ENCODE measurements at regions not wholly inside any gene's neighbourhood (a gene's known extent, or its start where the extent isn't known, plus 50 kb on each side); places are given as distances from the start of the nearest gene placed in this dataset.

- Histone ChIP-seq H3K36me3 (replicated peaks; ENCODE audit: insufficient read depth, low read length) (no peaks in the 10 kb centered on the region), H3K79me2 (ENCODE audit: low read length) (no peaks in the 10 kb centered on the region), H3K9me2 (replicated peaks; ENCODE audit: insufficient read depth, low read length) (no peaks in the 10 kb centered on the region), H3K4me1 (ENCODE audit: low read length) (peaks cover 14% of the 10 kb centered on the region), H2AFZ (ENCODE audit: low read length) (no peak overlapping the region), H3K4me2 (ENCODE audit: low read depth, low read length) (no peak overlapping the region), H3F3A (ENCODE audit: insufficient read depth, low read length) (peaks cover 15% of the 10 kb centered on the region), H3K27me3 (replicated peaks; ENCODE audit: insufficient read depth, low read length) (no peaks in the 10 kb centered on the region), H3K9ac (ENCODE audit: low read length) (no peak overlapping the region), H3K27ac (ENCODE audit: low read length) (no peak overlapping the region), H3K9me3 (replicated peaks; ENCODE audit: insufficient read depth, low read length) (no peaks in the 10 kb centered on the region), H4K20me1 (ENCODE audit: insufficient read depth, low read length) (no peaks in the 10 kb centered on the region), H3K4me3 (ENCODE audit: low read length) (no peak overlapping the region)
- DNase-seq: no peak
- no peak for TF ChIP-seq CTCF (IDR thresholded peaks at IDR 0.05; ENCODE audit: low read length)
- no peak for TF ChIP-seq EZH2 (optimal IDR thresholded peaks at IDR 0.05; ENCODE audit: low read depth, low read length)
- TF ChIP-seq EZH2phosphoT487 (IDR thresholded peaks at IDR 0.05; ENCODE audit: low read length): no peak
Observed at GRCh38 chr15:75134748-75135147, 66.9 kb upstream of the C15orf39 start.

- no peaks in the 10 kb centered on the region for H3K9me2 ChIP-seq (replicated peaks; ENCODE audit: insufficient read depth, low read length)
- no peaks in the 10 kb centered on the region for H3K36me3 ChIP-seq (replicated peaks; ENCODE audit: insufficient read depth, low read length)
- peaks cover 9% of the 10 kb centered on the region for H3K4me1 ChIP-seq (ENCODE audit: low read length)
- no peak for DNase-seq
- no peaks in the 10 kb centered on the region for H3K9me3 ChIP-seq (replicated peaks; ENCODE audit: insufficient read depth, low read length)
- H3K27ac ChIP-seq (ENCODE audit: low read length): no peak overlapping the region
- no peaks in the 10 kb centered on the region for H3K79me2 ChIP-seq (ENCODE audit: low read length)
- no peaks in the 10 kb centered on the region for H3K27me3 ChIP-seq (replicated peaks; ENCODE audit: insufficient read depth, low read length)
- peaks cover 4% of the 10 kb centered on the region for H3F3A ChIP-seq (ENCODE audit: insufficient read depth, low read length)
- no peak overlapping the region for H3K4me3 ChIP-seq (ENCODE audit: low read length)
- no peak overlapping the region for H3K4me2 ChIP-seq (ENCODE audit: low read depth, low read length)
- no peak overlapping the region for H2AFZ ChIP-seq (ENCODE audit: low read length)
- no peak overlapping the region for H3K9ac ChIP-seq (ENCODE audit: low read length)
- TF ChIP-seq EZH2 (optimal IDR thresholded peaks at IDR 0.05; ENCODE audit: low read depth, low read length) (no peak), CTCF (IDR thresholded peaks at IDR 0.05; ENCODE audit: low read length) (no peak), EZH2phosphoT487 (IDR thresholded peaks at IDR 0.05; ENCODE audit: low read length) (no peak)
- no peaks in the 10 kb centered on the region for H4K20me1 ChIP-seq (ENCODE audit: insufficient read depth, low read length)
Observed at GRCh38 chr15:75136118-75136517, 65.6 kb upstream of the C15orf39 start.

DNA sequence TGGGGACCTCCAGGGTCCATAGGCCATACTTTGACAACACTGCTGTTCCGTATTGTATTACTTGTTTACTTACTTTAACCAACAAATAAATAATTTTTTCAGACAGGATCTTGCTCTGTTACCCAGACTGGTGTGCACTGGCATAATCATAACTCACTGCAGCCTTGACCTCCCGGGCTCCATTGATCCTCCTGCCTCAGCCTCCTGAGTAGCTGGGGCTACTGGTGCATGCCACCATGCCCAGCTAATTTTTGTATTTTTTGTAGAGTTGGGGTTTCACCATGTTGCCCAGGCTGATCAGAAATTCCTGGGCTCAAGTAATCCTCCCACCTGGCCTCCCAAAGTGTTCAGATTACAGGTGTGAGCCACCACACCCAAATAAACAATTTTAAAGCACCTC is 64.9 kb upstream of the C15orf39 start:
- no peak overlapping the region for H2AFZ ChIP-seq (ENCODE audit: low read length)
- no peaks in the 10 kb centered on the region for H3F3A ChIP-seq (ENCODE audit: insufficient read depth, low read length)
- no peaks in the 10 kb centered on the region for H3K36me3 ChIP-seq (replicated peaks; ENCODE audit: insufficient read depth, low read length)
- no peaks in the 10 kb centered on the region for H3K9me3 ChIP-seq (replicated peaks; ENCODE audit: insufficient read depth, low read length)
- no peaks in the 10 kb centered on the region for H3K79me2 ChIP-seq (ENCODE audit: low read length)
- H3K4me2 ChIP-seq (ENCODE audit: low read depth, low read length): no peak overlapping the region
- no peaks in the 10 kb centered on the region for H4K20me1 ChIP-seq (ENCODE audit: insufficient read depth, low read length)
- H3K4me1 ChIP-seq (ENCODE audit: low read length): peaks cover 3% of the 10 kb centered on the region
- no peaks in the 10 kb centered on the region for H3K9me2 ChIP-seq (replicated peaks; ENCODE audit: insufficient read depth, low read length)
- H3K9ac ChIP-seq (ENCODE audit: low read length): no peak overlapping the region
- no peak overlapping the region for H3K27ac ChIP-seq (ENCODE audit: low read length)
- H3K27me3 ChIP-seq (replicated peaks; ENCODE audit: insufficient read depth, low read length): no peaks in the 10 kb centered on the region
- TF ChIP-seq EZH2phosphoT487 (IDR thresholded peaks at IDR 0.05; ENCODE audit: low read length): no peak
- TF ChIP-seq EZH2 (optimal IDR thresholded peaks at IDR 0.05; ENCODE audit: low read depth, low read length): no peak
- no peak for TF ChIP-seq CTCF (IDR thresholded peaks at IDR 0.05; ENCODE audit: low read length)
- DNase-seq: no peak
- no peak overlapping the region for H3K4me3 ChIP-seq (ENCODE audit: low read length)
